ENCODE measurements at regions not wholly inside any gene's neighbourhood (a gene's known extent, or its start where the extent isn't known, plus 50 kb on each side); places are given as distances from the start of the nearest gene placed in this dataset.

DNA sequence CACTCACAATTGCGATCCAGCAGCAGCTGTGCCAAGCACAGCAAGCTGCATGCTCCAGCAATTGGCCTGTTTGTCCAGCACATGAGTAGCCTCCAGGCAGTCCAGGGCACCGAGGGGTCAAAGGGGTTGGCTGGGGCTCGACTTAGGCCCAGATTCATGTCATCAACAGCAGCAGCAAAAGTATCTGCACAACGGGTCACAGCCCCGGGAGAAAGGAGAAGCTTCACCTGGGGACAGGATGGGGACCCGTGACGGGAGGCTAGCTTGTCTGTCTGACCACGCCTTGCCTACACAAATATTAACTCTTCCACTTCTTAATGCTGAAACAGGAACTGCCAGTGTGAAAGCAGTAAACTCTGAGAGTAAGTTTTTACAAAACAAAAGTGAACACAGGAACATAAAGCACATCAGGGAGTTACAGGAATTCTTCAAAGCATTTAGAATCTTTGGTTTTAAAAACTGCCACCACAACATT is 191.2 kb downstream of the PIK3R1 start:
- WGBS (ENCODE audit: insufficient coverage, insufficient read length): no CpG with 5 or more reads among the region's 8 CpGs

DNA sequence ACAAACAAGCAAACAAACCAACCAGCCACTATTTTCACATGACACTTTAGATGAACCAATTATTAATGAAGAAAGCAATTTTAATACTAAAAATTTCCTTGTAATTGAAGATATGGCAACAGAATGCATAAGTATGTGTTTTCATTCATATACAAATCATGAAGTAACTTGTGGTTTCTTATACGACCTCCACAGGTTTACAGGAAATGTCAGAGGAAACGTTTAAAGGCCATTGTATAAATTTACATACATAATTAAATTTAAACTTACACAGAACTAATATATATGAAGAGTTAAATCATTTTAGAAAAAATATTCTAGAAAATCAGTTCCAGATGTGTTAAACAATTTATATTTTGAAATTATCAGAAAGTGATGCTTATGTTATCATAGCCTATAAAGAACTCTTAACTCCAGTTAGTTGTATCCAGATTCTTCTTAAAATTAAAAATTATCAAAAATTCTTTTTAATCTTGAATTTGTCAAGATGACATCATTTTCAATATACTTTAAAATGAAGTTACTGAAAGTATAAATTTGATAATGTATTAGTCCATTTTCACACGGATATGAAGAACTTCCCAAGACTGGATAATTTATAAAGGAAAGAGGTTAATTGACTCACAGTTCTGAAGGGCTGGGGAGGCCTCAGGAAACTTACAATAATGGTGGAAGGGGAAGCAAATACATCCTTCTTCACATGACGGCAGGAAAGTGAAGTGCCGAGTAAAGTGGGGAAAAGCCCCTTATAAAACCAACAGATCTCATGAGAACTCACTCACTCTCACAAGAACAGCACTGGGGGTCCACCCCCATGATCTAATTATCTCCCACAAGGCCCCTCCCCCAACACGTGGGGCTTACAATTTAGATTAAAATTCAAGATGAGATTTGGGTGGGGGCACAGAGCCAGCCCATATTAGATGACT is 192.0 kb downstream of the PIK3R1 start:
- 0 out of 2 replicates have a peak, but pooled peaks cover 2% of the 10 kb centered on the region for H3K4me1 ChIP-seq (ENCODE audit: control insufficient read depth, insufficient read depth, low read length)
- H3K27me3 ChIP-seq (ENCODE audit: control insufficient read depth, insufficient read depth, low read length): no peaks in the 10 kb centered on the region
- no peak for DNase-seq (ENCODE audit: low read depth, low spot score)
- H3K27ac ChIP-seq (ENCODE audit: low read length): no peak overlapping the region
- H3K36me3 ChIP-seq (ENCODE audit: control insufficient read depth, insufficient read depth, low read length): no peaks in the 10 kb centered on the region
- no peaks in the 10 kb centered on the region for H3K9me3 ChIP-seq (ENCODE audit: control insufficient read depth, insufficient read depth, low read length)
- no CpG with 5 or more reads among the region's 6 CpGs for WGBS (ENCODE audit: insufficient coverage, insufficient read length)
- no peak overlapping the region for H3K4me3 ChIP-seq (ENCODE audit: low read length)

More for the DNA sequence above, 191.2 kb downstream of the PIK3R1 start:
- no peaks in the 10 kb centered on the region for H3K36me3 ChIP-seq (ENCODE audit: control insufficient read depth, insufficient read depth, low read length)
- no peaks in the 10 kb centered on the region for H3K9me3 ChIP-seq (ENCODE audit: control insufficient read depth, insufficient read depth, low read length)
- DNase-seq (ENCODE audit: low read depth, low spot score): no peak
- H3K4me1 ChIP-seq (ENCODE audit: control insufficient read depth, insufficient read depth, low read length): 0 out of 2 replicates have a peak, but pooled peaks cover 2% of the 10 kb centered on the region
- no peaks in the 10 kb centered on the region for H3K27me3 ChIP-seq (ENCODE audit: control insufficient read depth, insufficient read depth, low read length)
- no peak overlapping the region for H3K4me3 ChIP-seq (ENCODE audit: low read length)
- H3K27ac ChIP-seq (ENCODE audit: low read length): no peak overlapping the region

DNA sequence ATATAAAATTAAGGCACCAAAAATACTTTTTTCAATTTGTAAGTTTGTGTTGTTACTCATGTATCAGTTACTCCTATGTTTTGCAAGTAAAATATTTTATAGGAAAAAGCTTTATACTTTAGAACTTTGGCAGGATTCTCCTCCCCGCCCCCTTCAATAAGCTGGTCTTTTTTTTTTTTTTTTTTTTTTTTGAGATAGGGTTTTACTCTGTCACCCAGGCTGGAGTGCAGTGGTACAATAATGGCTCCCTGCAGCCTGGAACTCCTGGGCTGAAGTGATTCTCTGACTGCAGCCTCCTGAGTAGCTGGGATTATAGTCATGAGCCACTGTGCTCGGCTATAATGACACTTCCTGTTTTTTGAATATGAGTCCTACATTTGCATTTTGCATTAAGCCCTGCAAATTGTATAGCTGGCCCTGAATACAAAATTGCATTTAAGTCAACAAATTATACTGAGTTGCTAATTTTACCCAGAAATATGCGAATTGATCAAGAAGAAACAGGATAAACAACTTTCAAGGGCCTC is 192.9 kb downstream of the PIK3R1 start:
- Histone ChIP-seq H3K27ac (ENCODE audit: low read length) (no peak overlapping the region), H3K4me3 (ENCODE audit: low read length) (no peak overlapping the region), H3K27me3 (ENCODE audit: control insufficient read depth, insufficient read depth, low read length) (no peaks in the 10 kb centered on the region), H3K36me3 (ENCODE audit: control insufficient read depth, insufficient read depth, low read length) (no peaks in the 10 kb centered on the region), H3K4me1 (ENCODE audit: control insufficient read depth, insufficient read depth, low read length) (0 out of 2 replicates have a peak, but pooled peaks cover 2% of the 10 kb centered on the region), H3K9me3 (ENCODE audit: control insufficient read depth, insufficient read depth, low read length) (no peaks in the 10 kb centered on the region)
- no peak for DNase-seq (ENCODE audit: low read depth, low spot score)
- WGBS (ENCODE audit: insufficient coverage, insufficient read length): no CpG with 5 or more reads among the region's 3 CpGs

DNA sequence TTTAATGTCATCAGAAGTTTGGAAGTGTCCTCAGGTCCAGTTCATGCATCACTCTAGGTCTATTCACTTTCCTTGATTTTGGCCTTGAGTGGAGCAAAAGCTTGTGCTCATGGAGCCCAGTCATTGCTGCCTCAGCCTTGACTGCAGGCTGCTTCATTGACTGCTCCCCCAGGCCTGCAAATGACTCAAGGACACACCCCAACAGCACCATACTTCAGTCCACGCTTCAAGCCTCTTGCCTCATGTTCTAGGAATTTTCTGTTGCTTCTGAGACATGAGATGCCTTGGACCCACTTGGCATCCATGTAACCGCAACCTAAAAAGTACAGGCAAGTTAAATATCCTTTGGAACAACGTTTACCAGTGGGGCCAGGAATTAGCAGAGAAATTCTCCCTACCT is 193.7 kb downstream of the PIK3R1 start:
- Histone ChIP-seq H3K9me3 (ENCODE audit: control insufficient read depth, insufficient read depth, low read length) (no peaks in the 10 kb centered on the region), H3K27ac (ENCODE audit: low read length) (no peak overlapping the region), H3K36me3 (ENCODE audit: control insufficient read depth, insufficient read depth, low read length) (no peaks in the 10 kb centered on the region), H3K4me3 (ENCODE audit: low read length) (no peak overlapping the region), H3K4me1 (ENCODE audit: control insufficient read depth, insufficient read depth, low read length) (0 out of 2 replicates have a peak, but pooled peaks cover 2% of the 10 kb centered on the region), H3K27me3 (ENCODE audit: control insufficient read depth, insufficient read depth, low read length) (no peaks in the 10 kb centered on the region)
- no CpG with 5 or more reads among the region's 3 CpGs for WGBS (ENCODE audit: insufficient coverage, insufficient read length)
- DNase-seq (ENCODE audit: low read depth, low spot score): no peak

DNA sequence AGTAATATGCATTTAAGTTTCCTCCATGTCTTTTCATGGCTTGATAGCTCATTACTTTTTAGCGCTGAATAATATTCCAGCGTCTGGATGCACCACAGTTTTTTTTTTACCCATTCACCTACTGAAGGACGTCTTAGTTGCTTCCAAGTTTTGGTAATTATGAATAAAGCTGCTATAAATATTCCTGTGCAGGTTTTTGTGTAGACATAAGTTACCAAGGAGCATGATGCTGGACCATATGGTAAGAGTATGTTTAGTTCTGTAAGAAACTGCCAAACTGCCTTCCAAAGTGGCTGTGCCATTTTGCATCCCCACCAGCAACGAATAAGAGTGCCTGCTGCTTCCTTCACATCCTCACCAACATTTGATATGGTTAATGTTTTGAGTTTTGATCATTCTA is 195.6 kb downstream of the PIK3R1 start:
- no CpG with 5 or more reads among the region's 4 CpGs for WGBS (ENCODE audit: insufficient coverage, insufficient read length)
- no peak for DNase-seq (ENCODE audit: low read depth, low spot score)
- 0 out of 2 replicates have a peak, but pooled peaks cover 2% of the 10 kb centered on the region for H3K4me1 ChIP-seq (ENCODE audit: control insufficient read depth, insufficient read depth, low read length)
- H3K27me3 ChIP-seq (ENCODE audit: control insufficient read depth, insufficient read depth, low read length): no peaks in the 10 kb centered on the region
- H3K9me3 ChIP-seq (ENCODE audit: control insufficient read depth, insufficient read depth, low read length): no peaks in the 10 kb centered on the region
- H3K27ac ChIP-seq (ENCODE audit: low read length): no peak overlapping the region
- no peaks in the 10 kb centered on the region for H3K36me3 ChIP-seq (ENCODE audit: control insufficient read depth, insufficient read depth, low read length)
- no peak overlapping the region for H3K4me3 ChIP-seq (ENCODE audit: low read length)

DNA sequence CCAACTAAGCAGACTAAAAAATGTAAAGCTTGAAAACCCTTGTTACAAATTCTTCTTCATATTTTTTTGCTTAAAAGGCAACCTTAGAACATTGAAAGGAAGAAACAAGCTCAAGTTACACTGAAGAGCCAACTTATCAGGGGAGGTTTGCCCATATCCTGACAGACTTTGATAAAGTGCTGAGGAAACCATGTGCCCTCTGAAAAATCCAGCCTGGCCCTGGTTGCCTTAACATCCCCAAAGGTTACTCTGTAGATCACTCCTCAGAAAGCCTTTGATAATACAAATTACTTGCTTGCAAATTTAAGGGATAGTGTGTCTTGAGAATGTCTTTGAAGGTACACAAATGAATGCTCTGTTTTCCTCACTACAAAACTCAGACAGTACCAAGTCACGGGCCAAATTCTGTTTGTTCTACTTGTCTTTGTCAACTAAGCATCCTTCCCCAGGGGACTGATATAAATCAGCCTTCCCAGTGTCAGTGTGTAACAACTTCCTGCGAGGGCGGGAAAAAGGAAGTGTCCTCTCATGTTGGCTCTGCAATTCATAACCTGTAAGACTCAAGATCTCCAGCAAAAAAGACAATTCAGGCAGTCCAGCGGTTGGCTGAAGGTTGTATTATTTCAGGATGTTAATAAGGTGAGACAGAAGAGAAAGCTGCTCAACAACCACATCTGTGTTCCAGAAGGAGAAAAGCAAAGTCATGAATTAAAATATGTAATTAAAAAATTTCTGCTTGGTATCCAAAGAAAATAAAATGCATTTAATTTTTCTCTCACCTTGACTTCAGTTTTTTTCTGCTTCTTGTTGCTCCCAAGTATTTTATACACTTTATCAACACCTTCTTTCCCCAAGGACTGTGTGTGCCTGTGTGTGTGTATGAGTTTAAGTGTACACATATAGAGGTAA is 199.9 kb downstream of the PIK3R1 start:
- H3K27ac ChIP-seq (ENCODE audit: low read length): no peak overlapping the region

DNA sequence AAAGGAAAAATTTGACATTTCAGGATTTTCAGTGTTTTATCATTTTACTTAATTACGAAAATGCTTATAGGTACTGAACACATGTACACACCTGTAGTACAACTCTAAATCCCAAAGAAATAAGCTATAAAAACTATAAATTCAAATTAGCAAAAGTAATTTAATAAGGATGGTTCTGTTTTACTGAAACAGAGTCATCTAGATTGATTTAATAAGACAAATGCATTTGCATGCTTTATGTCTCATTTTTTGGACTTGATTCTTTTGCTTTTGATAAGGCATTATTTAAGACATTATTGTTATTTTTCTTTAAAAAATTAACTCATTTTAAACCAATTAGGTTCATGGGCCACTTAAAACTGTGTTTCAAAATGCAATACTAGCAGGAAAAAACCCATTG is 201.2 kb downstream of the PIK3R1 start:
- Histone ChIP-seq H3K9me3 (ENCODE audit: control insufficient read depth, insufficient read depth, low read length) (no peaks in the 10 kb centered on the region), H3K36me3 (ENCODE audit: control insufficient read depth, insufficient read depth, low read length) (no peaks in the 10 kb centered on the region), H3K4me1 (ENCODE audit: control insufficient read depth, insufficient read depth, low read length) (peaks cover 1% of the 10 kb centered on the region; the same call in 1 of the 2 replicates), H3K4me3 (ENCODE audit: low read length) (no peak overlapping the region), H3K27me3 (ENCODE audit: control insufficient read depth, insufficient read depth, low read length) (no peaks in the 10 kb centered on the region), H3K27ac (ENCODE audit: low read length) (no peak overlapping the region)
- WGBS (ENCODE audit: insufficient coverage, insufficient read length): no CpG with 5 or more reads among the region's 1 CpG
- DNase-seq (ENCODE audit: low read depth, low spot score): no peak

More for the DNA sequence above, 199.9 kb downstream of the PIK3R1 start:
- no peak for DNase-seq (ENCODE audit: low read depth, low spot score)
- Histone ChIP-seq H3K4me3 (ENCODE audit: low read length) (no peak overlapping the region), H3K36me3 (ENCODE audit: control insufficient read depth, insufficient read depth, low read length) (no peaks in the 10 kb centered on the region), H3K4me1 (ENCODE audit: control insufficient read depth, insufficient read depth, low read length) (peaks cover 1% of the 10 kb centered on the region; the same call in 1 of the 2 replicates), H3K9me3 (ENCODE audit: control insufficient read depth, insufficient read depth, low read length) (no peaks in the 10 kb centered on the region), H3K27me3 (ENCODE audit: control insufficient read depth, insufficient read depth, low read length) (no peaks in the 10 kb centered on the region)
- no CpG with 5 or more reads among the region's 4 CpGs for WGBS (ENCODE audit: insufficient coverage, insufficient read length)

DNA sequence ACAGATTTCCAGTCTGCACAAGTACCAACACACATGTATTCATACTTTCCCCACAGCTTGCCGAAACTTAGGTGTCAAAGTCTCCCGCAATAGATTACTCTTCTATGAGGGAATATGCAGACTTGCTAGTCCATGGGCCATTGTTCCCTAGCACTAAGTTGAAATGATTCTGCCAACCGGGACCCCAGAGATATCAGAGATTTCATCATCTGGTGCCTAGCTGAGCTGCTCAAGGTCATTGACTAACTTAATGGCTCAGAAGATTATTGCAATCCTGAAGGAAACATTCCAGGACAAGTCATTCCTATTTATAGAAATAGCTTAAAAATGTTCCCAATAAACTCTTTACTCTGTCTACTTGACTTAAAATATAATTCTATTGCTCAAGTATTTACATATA is 202.6 kb downstream of the PIK3R1 start:
- no peak for DNase-seq (ENCODE audit: low read depth, low spot score)
- Histone ChIP-seq H3K9me3 (ENCODE audit: control insufficient read depth, insufficient read depth, low read length) (no peaks in the 10 kb centered on the region), H3K4me1 (ENCODE audit: control insufficient read depth, insufficient read depth, low read length) (peaks cover 1% of the 10 kb centered on the region; the same call in 1 of the 2 replicates), H3K27me3 (ENCODE audit: control insufficient read depth, insufficient read depth, low read length) (no peaks in the 10 kb centered on the region), H3K4me3 (ENCODE audit: low read length) (no peak overlapping the region), H3K36me3 (ENCODE audit: control insufficient read depth, insufficient read depth, low read length) (no peaks in the 10 kb centered on the region), H3K27ac (ENCODE audit: low read length) (no peak overlapping the region)
- WGBS (ENCODE audit: insufficient coverage, insufficient read length): no CpG with 5 or more reads among the region's 3 CpGs

DNA sequence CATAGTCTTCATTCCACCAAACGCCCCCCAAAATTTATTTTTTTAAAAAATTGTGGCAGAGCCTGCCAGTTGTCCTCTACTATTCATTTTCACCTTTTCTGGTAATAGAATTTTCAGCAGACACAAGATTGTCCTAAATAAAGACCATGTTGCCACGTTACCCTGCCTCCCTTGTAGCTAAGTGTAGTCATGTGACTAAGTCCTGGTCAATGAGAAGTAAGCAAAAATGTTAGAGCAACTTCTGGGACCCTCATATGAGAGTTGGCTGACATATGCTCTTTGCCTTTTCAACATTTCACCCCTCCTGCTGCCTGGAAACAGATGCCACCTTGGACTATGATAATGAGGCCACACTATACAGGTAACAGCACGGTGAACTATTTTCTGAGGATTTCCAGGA is 203.1 kb downstream of the PIK3R1 start:
- WGBS (ENCODE audit: insufficient coverage, insufficient read length): no CpG with 5 or more reads among the region's 3 CpGs
- no peak overlapping the region for H3K4me3 ChIP-seq (ENCODE audit: low read length)
- H3K27me3 ChIP-seq (ENCODE audit: control insufficient read depth, insufficient read depth, low read length): no peaks in the 10 kb centered on the region
- no peaks in the 10 kb centered on the region for H3K36me3 ChIP-seq (ENCODE audit: control insufficient read depth, insufficient read depth, low read length)
- H3K9me3 ChIP-seq (ENCODE audit: control insufficient read depth, insufficient read depth, low read length): no peaks in the 10 kb centered on the region
- no peak overlapping the region for H3K27ac ChIP-seq (ENCODE audit: low read length)
- peaks cover 1% of the 10 kb centered on the region; the same call in 1 of the 2 replicates for H3K4me1 ChIP-seq (ENCODE audit: control insufficient read depth, insufficient read depth, low read length)
- no peak for DNase-seq (ENCODE audit: low read depth, low spot score)

Data from iPS DF 6.9 (cell line).